Fibroblast of skin of left biceps (primary cell): ENCODE measurements at regions not wholly inside any gene's neighbourhood (a gene's known extent, or its start where the extent isn't known, plus 50 kb on each side); places are given as distances from the start of the nearest gene placed in this dataset.

Experiments
- DNase-seq, 2 experiments: peaks; one replicate each; pipeline ENCODE4 v3.0.0-alpha.2; 2013; ENCODE audit warnings: low read depth in 2 of 2

GRCh38 chr3:25350725-25351114 lies 77.3 kb upstream of the RARB start:
- no peak for DNase-seq

GRCh38 chr3:25354071-25354470 lies 74.0 kb upstream of the RARB start:
- peak; percentile 60 to 76 for DNase-seq

GRCh38 chr3:25355034-25355885 lies 72.8 kb upstream of the RARB start:
- no peak for DNase-seq

- DNase-seq, result no peak
Observed at GRCh38 chr3:25355998-25356397, 72.1 kb upstream of the RARB start.

- DNase-seq, result no peak
Observed at GRCh38 chr3:25362118-25362517, 65.9 kb upstream of the RARB start.

GRCh38 chr3:25365636-25366035 lies 62.4 kb upstream of the RARB start:
- DNase-seq, result no peak

- DNase-seq, result no peak
Observed at GRCh38 chr3:25367025-25367424, 61.0 kb upstream of the RARB start.

- peak; percentile 69 to 75 for DNase-seq
Observed at GRCh38 chr3:25372167-25372566, 55.9 kb upstream of the RARB start.

GRCh38 chr3:25376340-25376739 lies 51.7 kb upstream of the RARB start:
- DNase-seq, result no peak

- no peak for DNase-seq
Observed at GRCh38 chr3:25377042-25377441, 51.0 kb upstream of the RARB start.
